GM21447 (cell line): ENCODE measurements at regions not wholly inside any gene's neighbourhood (a gene's known extent, or its start where the extent isn't known, plus 50 kb on each side); places are given as distances from the start of the nearest gene placed in this dataset.

Experiments used
- ATAC-seq: cut with Tn5 transposase; IDR thresholded peaks from one replicate; pipeline ENCODE4 v1.9.1; 2021; ENCODE audit not compliant: unreplicated experiment

GRCh38 chr1:239268941-239269340 lies 117.4 kb upstream of the CHRM3 start:
- no peak for ATAC-seq

GRCh38 chr1:239268007-239268406 lies 118.4 kb upstream of the CHRM3 start:
- ATAC-seq, result no peak

- ATAC-seq, result no peak
These were observed 122.6 kb upstream of the CHRM3 start for GRCh38 chr1:239263801-239264200.

- no peak for ATAC-seq
These were observed 123.8 kb upstream of the CHRM3 start for GRCh38 chr1:239262538-239262937.

- ATAC-seq, result no peak
These were observed 124.8 kb upstream of the CHRM3 start for GRCh38 chr1:239261521-239261920.

GRCh38 chr1:239260842-239261241 lies 125.5 kb upstream of the CHRM3 start:
- no peak for ATAC-seq

GRCh38 chr1:239255628-239256160 lies 130.7 kb upstream of the CHRM3 start:
- ATAC-seq, result no peak

- ATAC-seq, result no peak
These were observed 131.4 kb upstream of the CHRM3 start for GRCh38 chr1:239254999-239255398.

GRCh38 chr1:239253032-239253431 lies 133.3 kb upstream of the CHRM3 start:
- no peak for ATAC-seq

GRCh38 chr1:239250353-239251035 lies 135.9 kb upstream of the CHRM3 start:
- ATAC-seq, result no peak

- ATAC-seq, result no peak
These were observed 139.1 kb upstream of the CHRM3 start for GRCh38 chr1:239247285-239247684.

GRCh38 chr1:239244084-239244483 lies 142.3 kb upstream of the CHRM3 start:
- ATAC-seq, result no peak

GRCh38 chr1:239243006-239243405 lies 143.4 kb upstream of the CHRM3 start:
- no peak for ATAC-seq

GRCh38 chr1:239242404-239242803 lies 144.0 kb upstream of the CHRM3 start:
- ATAC-seq, result no peak

GRCh38 chr1:239240736-239241135 lies 145.6 kb upstream of the CHRM3 start:
- no peak for ATAC-seq

- ATAC-seq, result no peak
These were observed 146.8 kb upstream of the CHRM3 start for GRCh38 chr1:239239529-239239928.

- no peak for ATAC-seq
These were observed 148.5 kb upstream of the CHRM3 start for GRCh38 chr1:239237912-239238311.

- ATAC-seq, result no peak
These were observed 152.7 kb upstream of the CHRM3 start for GRCh38 chr1:239233626-239234025.

GRCh38 chr1:239232921-239233320 lies 153.4 kb upstream of the CHRM3 start:
- no peak for ATAC-seq

- ATAC-seq, result no peak
These were observed 157.9 kb upstream of the CHRM3 start for GRCh38 chr1:239228451-239228850.

GRCh38 chr1:239225396-239225795 lies 161.0 kb upstream of the CHRM3 start:
- ATAC-seq, result no peak

- ATAC-seq, result no peak
These were observed 162.3 kb upstream of the CHRM3 start for GRCh38 chr1:239224100-239224499.

- no peak for ATAC-seq
These were observed 163.4 kb upstream of the CHRM3 start for GRCh38 chr1:239222999-239223398.
